ENCODE measurements at regions not wholly inside any gene's neighbourhood (a gene's known extent, or its start where the extent isn't known, plus 50 kb on each side); places are given as distances from the start of the nearest gene placed in this dataset.
A peak's percentile ranks its signal among the peaks of the same experiment; 100 is the strongest.
"Not testable (repeated sequence)": the region's sequence is repeated elsewhere in the genome, so short reads cannot be mapped to it uniquely, and the experiment has no call there.

DNA sequence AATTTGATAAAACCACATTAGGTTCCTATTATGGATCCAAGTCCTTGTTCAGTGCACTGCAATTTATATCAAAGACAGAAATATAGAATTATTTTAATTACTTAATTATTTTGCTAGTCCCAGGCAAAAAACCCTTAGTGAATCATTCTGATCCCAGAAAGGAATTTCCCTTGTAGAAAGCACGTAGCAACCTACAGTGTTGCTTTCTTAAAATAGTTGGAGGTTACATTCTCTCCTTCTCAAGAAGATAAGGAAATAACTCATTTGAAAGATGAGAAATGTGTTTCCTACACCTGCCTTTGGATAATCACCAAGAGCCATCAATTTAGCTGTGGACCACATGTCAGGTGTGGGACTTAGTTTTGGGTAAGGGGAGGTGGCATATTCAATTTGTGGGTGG, 434.9 kb downstream of the SHISA9 start:
- DNase-seq (ENCODE audit: extremely low spot score, insufficient read length, low read depth), result no peak
- FAIRE-seq, result no peak

DNA sequence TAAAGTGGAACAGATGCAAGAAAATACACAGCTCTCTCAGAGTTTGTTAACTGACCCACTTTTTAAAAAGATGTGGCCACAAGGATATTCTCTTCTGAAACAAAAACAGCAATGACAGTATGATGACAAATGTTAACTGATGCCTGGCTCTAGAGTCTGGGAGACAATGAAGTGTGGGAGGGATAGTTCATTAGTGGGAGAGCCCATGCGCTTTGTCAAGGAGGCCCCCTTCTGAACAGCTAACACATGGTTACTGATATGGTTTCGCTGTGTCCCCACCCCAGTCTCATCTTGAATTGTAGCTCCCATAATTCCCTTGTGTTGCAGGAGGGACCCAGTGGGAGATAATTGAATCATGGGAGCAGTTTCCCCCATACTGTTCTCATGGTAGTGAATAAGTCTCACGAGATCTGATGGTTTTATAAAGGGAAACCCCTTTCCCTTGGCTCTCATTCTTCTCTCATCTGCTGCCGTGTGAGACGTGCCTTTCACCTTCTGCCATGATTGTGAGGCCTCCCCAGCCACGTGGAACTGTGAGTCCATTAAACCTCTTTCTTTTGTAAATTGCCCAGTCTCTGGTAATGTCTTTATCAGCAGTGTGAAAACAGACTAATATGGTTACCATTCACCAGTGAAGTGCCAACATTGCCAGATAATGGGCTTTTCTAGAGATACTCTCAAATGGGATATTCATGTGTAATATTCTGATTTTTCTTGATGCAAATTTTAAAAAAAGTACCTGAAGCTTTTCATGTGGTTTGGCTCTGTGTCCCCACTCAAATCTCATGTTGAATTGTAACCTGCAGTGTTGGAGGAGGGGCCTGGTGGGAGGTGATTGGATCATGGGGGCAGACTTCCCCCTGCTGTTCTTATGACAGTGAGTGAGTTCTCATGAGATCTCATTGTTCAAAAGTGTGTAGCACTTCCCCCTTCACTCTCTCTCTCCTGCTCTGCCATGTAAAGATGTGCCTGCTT, 435.8 kb downstream of the SHISA9 start:
- not testable (repeated sequence) for DNase-seq (ENCODE audit: extremely low spot score, insufficient read length, low read depth); FAIRE-seq

DNA sequence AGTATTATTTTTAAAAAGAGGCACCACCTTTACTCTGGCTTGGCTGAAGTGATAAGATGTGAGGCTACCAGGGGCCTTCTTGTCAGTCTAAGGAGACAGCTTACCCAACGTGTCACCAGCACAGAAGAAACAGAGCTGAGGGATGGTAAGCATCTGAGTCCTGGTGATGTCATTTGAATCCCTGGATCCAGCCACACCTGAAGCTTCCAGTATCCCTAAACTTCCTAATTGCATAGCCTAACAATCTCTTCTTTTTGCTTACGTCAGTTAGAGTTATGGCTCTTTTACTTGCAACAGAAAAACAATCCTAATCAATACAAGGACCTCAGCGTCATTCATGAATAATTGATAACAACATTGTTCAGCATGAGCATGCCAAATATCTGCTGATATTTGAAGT, 436.6 kb downstream of the SHISA9 start:
- no peak for FAIRE-seq

DNA sequence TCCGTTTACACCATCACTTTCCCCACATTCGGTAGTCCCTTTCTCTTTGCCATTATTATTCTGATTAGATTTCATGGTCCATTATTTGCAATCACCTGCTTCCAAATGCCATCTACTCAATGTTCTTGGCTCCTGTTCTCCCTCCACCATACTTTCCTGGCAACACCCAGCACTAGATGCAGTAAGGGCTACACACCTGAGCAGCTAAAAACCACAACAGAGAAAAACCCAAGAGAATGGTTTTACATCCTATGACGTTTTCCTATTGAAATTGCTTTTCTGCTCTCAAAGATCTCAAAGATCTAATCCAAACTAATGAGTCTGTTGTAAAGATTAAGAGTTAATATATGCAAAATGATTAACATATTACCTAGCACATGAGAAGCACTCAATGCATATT, 441.3 kb downstream of the SHISA9 start:
- DNase-seq (ENCODE audit: extremely low spot score, insufficient read length, low read depth), result no peak
- no peak for FAIRE-seq

More for the DNA sequence above, 436.6 kb downstream of the SHISA9 start:
- no peak for DNase-seq (ENCODE audit: extremely low spot score, insufficient read length, low read depth)

DNA sequence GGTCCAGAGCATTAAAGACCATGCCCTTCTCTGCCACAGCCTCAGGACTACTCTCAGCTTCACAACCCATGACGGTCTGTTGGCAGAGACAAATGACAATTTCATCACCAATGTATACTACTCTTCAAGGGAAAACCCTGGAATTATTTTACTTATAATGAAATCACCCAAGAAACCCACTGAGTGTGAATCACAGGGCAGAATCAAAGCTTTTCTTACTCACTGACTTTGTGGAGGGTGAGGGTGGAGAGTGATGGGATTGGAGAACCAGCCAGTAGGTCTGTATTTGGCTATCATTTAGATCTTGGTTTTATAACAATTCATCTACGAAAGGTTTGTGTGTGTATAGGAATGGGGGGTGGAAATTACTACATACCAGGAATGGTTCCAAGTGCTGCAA, 442.6 kb downstream of the SHISA9 start:
- DNase-seq (ENCODE audit: extremely low spot score, insufficient read length, low read depth) (no peak), FAIRE-seq (no peak)

DNA sequence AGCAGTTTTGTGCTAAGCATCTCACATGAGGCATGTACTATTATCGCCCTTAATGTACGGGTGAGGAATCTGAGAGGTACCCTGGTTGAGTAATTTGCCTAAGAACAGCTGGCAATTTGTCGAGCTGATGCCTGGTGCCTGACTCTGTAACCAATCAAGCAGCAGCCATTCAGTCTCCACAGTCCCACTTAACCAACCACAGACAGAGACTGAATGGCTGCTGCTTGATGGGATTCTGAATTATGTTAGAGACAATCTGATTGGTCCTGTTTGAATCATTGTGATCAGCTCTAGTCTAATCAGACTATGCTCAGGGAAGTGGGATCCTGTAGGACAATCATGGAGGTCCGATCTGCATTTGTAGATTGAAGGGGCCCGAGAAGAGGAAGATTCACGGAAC, 447.0 kb downstream of the SHISA9 start:
- no peak for FAIRE-seq
- DNase-seq (ENCODE audit: extremely low spot score, insufficient read length, low read depth), result no peak

DNA sequence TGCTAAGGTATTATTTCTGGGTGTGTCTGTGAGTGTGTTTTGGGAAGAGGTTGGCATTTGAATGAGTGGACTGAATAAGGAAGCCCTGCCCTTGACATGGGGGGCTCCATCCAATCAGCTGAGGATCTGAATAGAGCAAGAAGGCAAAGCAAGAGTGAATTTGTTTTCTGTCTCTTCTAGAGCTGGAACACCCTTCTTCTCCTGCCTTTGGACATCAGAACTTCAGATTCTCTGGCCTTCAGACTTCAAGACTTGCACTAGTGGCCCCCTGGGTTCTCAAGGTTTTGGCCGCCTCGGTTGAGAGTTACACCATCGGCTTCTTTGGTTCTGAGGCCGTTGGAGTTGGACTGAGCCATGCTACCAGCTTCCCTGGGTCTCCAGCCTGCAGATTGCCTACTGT, 448.6 kb downstream of the SHISA9 start:
- FAIRE-seq (no peak), DNase-seq (ENCODE audit: extremely low spot score, insufficient read length, low read depth) (no peak)

DNA sequence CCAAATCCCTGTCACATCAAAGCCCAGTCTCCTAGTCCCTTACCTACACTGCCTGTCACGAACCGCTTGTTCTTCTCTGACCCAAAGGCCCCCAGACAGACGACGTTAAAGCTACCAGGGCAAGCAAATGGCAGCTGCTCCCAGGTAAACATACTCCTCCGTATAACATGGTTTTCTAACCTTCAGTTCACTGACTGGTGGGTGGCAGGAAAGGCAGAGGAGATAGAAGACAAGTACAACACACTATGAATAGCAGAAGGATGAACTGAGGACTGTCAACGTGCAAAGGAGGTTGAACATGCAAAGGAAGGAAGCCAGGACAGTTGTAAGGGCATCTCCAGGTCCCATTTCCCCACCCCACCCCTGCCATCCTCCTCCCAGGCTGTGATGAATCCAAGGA, 449.8 kb downstream of the SHISA9 start:
- no peak for FAIRE-seq

DNA sequence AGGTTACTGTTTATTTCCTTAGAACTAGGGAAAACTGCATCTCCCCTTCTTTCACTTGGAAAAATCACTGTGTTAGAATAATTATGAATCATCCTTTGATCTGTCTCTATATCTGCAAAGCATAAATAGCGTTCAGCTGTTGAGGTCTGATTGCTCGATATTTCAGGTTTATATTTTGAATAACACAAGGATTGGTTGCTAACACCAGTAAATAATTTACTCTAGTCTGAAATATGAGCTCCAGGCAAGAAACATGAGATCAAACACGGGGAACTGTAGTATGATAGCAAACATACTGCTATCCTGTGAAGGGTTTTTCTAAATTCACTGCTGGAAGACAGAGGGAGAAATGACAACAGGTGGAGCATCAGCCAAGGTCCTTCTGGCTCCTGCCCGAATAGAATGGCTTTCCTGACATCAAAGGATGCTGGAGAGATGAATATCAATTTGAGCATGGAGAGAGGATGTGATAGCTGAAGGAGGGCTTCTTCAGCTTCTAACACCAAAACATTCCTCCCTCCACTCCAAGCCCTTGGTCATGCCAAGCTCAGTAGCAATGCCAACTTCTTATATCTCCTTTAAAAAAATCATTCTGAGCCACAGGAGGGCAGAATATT, 450.3 kb downstream of the SHISA9 start:
- FAIRE-seq (no peak), DNase-seq (ENCODE audit: extremely low spot score, insufficient read length, low read depth) (no peak)

More for the DNA sequence above, 449.8 kb downstream of the SHISA9 start:
- no peak for DNase-seq (ENCODE audit: extremely low spot score, insufficient read length, low read depth)

DNA sequence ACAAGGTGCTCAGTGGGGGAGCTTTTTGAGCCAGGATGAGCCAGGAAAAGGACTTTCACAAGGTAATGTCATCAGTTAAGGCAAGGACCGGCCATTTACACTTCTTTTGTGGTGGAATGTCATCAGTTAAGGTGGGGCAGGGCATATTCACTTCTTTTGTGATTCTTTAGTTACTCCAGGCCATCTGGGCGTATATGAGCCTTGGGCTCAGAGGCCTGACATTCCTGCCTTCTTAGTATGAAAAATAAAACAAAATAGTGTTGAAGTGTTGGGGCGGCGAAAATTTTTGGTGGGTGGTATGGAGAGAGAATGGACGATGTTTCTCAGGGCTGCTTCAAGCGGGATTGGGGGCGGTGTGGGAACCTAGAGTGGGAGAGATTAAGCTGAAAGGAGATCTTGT, 451.4 kb downstream of the SHISA9 start:
- FAIRE-seq; DNase-seq (ENCODE audit: extremely low spot score, insufficient read length, low read depth): not testable (repeated sequence)

DNA sequence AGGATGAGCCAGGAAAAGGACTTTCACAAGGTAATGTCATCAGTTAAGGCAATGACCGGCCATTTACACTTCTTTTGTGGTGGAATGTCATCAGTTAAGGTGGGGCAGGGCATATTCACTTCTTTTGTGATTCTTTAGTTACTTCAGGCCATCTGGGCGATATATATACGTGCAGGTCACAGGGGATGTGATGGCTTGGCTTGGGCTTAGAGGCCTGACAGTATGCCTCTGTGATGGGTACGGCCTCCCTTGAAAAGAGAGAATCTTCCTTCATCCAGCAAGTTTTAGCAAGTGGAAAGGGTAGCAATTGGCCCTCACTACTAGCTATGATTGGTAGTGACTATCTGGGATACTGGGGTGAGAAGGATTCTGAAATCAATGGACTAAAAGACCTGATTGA, 456.4 kb downstream of the SHISA9 start:
- not testable (repeated sequence) for DNase-seq (ENCODE audit: extremely low spot score, insufficient read length, low read depth); FAIRE-seq

DNA sequence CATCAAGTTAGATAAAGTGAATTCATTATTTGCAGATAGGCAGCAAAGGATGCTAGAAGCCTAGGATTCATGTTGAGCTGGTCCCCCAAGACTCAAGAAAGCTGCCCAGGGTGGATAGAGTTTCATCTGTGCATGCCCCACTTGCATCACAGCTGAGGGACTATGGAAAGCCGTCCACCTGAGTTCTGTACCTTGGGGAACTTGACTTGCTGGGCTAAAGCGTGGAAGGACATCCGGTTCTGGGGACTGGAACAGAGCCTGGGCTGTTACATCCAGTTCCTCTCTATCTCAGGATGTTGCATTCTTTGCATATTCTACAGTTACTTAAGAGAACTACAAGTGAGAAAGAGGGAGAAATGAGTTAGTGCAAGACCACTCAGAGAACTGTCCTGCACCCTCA, 458.4 kb downstream of the SHISA9 start:
- FAIRE-seq (no peak), DNase-seq (ENCODE audit: extremely low spot score, insufficient read length, low read depth) (no peak)

DNA sequence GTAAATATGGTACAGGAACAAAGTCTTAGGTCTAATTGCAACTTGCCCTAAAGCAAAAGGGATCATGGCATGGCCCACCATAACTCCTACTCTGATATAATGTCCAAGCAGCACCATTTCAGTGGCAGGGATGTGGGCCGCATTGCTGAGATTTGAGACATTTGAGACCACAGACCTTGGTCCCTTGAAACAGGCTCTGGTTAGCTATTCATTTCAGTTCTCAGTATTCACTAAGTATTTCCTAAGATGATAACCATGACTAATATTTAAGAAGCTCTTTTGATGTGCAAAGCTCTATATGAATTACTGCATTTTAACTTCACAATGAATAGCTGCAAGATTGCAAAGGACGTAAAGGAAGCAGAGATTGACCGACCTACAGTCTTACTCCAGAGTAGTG, 471.0 kb downstream of the SHISA9 start:
- FAIRE-seq (no peak), DNase-seq (ENCODE audit: extremely low spot score, insufficient read length, low read depth) (no peak)

DNA sequence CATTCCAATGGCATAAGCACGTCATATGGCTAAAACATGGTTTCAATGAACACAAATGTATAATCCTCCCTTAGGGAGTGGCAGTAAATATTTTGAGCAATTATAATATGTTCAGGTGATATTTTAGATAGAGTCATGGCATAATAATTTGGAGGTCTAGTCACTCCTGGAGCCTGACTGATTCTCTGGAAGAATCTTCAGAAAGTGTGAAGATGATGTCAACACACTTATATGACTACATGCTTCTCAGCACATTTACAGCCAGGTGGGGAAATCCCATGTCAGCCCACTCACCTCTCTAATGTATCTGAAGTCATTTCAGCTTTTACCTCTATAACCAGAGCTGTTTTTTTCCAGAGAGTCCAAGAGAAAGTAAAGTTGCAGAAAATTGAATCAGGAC, 474.8 kb downstream of the SHISA9 start:
- no peak for FAIRE-seq

DNA sequence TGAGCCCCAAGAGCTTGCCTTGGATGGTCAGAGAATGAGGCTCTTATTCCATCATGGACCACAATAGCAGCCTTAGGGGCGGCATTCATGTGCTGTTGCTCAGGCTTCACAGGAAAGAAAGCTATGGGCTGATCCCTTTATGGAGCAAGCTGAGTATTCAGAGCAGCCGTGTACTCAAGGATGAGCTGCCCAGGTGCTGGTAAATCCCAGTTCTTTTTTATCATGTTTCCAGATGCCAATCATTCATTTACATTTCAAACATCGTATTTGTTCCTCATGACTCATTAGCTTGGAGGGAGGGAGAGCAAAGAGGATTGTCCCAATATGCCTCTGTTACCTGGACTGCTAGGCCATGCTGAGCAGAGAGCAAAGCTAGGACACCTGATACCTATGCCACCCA, 475.7 kb downstream of the SHISA9 start:
- DNase-seq (ENCODE audit: extremely low spot score, insufficient read length, low read depth), result no peak
- FAIRE-seq, result no peak

More for the DNA sequence above, 474.8 kb downstream of the SHISA9 start:
- no peak for DNase-seq (ENCODE audit: extremely low spot score, insufficient read length, low read depth)

DNA sequence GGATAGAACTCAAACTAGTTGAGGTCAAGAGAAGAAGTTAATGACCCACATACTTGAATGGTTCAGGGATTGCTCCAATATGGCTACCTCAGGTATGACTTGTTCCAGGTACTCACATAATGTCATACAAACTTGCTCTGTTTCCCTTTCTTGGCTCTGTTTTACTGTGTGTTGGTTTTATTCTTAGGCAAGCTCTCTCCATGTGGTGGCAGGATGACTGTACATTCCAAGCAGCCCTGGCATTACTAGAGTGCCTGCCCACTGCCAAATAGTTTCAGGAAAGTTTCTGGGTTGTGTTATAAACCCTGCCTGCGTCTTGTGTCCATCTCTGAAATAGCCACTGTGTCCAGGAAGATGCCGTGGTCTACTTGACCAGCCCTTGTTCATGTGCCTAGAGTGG, 476.8 kb downstream of the SHISA9 start:
- no peak for DNase-seq (ENCODE audit: extremely low spot score, insufficient read length, low read depth)
- no peak for FAIRE-seq

DNA sequence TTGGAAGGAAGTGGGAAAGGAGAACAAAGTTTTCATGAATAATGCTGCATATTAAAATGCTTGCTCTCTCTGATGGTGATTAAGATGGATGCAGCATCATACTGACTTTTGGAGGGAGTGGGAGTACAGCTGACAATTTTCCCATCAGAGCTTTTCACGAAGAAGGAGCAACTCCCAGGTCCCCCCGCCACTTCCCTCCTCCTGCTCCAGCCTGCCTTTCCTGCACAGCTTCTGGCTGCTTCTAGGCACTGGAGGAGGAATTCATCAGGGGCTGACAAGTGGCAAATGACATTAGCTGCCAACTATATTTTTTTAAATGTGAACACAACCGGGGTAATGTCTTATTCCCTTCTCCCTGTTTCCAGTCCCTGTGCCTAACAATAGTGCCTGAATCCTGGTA, 477.9 kb downstream of the SHISA9 start:
- FAIRE-seq, result no peak
- no peak for DNase-seq (ENCODE audit: extremely low spot score, insufficient read length, low read depth)

DNA sequence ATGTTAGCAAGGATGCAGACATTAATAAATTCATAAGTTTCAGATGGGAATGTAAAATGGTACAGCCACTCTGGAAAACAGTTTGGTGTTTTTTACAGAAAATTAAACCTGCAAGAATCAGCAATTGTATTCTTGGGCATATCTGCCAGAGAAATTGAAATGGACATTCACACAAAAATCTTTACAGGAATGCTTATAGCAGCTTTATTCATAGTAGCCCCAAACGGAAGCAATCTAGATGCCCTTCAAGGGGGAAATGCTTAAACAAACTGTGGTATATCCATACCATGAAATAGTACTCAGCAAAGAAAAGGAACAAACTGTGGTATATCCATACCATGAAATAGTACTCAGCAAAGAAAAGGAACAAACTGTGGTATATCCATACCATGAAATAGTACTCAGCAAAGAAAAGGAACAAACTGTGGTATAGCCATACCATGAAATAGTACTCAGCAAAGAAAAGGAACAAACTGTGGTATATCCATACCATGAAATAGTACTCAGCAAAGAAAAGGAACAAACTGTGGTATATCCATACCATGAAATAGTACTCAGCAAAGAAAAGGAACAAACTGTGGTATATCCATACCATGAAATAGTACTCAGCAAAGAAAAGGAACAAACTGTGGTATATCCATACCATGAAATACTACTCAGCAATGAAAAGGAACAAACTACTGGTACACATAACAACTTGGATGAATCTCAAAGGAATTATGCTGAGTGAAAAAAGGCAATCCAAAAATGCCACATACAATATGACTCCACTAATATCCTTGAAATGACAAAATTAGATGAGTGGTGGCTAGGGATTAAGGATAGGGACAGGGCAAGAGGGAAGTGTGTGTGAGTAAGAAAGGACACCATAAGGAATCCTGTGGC, 484.0 kb downstream of the SHISA9 start:
- not testable (repeated sequence) for DNase-seq (ENCODE audit: extremely low spot score, insufficient read length, low read depth); FAIRE-seq

DNA sequence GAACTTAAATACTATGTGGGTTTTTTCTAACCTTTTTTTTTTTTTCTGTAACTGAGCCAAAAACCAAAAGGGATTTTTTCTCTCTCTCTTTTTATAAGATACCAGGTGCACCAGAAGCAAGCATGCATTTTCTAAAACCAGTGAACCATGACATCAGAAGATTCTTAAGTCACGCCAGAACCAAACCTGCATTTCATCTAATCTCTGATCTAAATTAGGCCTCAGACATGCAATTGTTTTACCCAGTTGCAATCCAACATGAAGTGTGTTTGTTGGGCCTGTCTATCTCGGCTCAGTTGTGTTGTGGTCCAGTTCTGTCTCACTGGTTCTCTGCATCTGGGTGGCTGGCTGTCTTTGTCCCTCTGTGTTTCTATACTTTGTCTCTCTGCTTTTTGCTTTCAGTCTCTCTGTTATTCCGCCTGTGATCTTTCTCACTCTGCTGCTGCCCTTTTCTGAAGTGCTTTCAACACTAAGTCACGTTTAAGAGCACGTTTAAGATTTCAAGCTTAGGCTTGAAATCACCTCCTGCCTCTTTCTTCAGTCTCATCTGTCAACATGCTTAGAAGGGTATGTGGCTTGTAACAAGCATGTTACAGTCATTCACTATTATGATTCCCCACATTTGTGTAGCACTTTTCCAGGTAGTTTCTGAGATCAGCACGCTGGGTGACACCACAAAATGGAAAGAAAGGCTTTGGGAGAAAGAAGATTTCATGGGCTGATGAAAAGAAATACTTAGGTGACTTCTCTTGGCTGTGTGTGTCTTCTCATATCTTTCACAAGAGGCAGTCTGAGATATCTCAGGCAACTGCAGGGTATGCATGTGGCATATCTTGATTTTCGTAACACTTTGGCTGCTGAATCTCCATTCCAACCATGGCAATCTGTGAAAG, 488.9 kb downstream of the SHISA9 start:
- DNase-seq (ENCODE audit: extremely low spot score, insufficient read length, low read depth), result no peak
- peak; percentile 62 for FAIRE-seq

DNA sequence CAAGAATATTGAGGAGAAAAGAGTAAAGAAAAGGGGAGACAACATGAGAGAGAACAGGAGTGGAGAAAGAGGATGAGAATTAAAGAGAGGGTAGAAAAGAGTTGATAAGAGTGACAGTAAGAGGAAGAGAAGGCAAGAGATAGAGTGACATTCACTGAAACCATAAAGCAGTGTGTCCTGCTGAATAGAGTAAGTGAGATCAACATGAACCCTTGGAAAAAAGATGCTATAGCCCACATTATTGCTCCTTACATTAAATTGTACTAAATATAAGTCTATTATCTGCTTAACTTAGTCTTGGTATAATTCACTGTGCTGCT, 489.5 kb downstream of the SHISA9 start:
- no peak for FAIRE-seq

More for the DNA sequence above, 489.5 kb downstream of the SHISA9 start:
- DNase-seq (ENCODE audit: extremely low spot score, insufficient read length, low read depth), result no peak
